ENCODE measurements at regions not wholly inside any gene's neighbourhood (a gene's known extent, or its start where the extent isn't known, plus 50 kb on each side); places are given as distances from the start of the nearest gene placed in this dataset.

- no peaks in the 10 kb centered on the region for H3K79me2 ChIP-seq (ENCODE audit: control insufficient read depth in 1 of 2, insufficient read depth in 2 of 2, low read length in 2 of 2)
- DNase-seq (ENCODE audit: low read depth in 1 of 2, low spot score in 2 of 2) (no peak), FAIRE-seq (no peak)
- no peak overlapping the region for H3K4me2 ChIP-seq (ENCODE audit: insufficient read depth in 1 of 2, low read depth in 2 of 2, low read length in 2 of 2)
- H3K36me3 ChIP-seq (ENCODE audit: control insufficient read depth in 2 of 4, insufficient read depth in 4 of 4, low read length in 3 of 4): no peaks in the 10 kb centered on the region
- CTCF ChIA-PET (ENCODE audit: partially characterized antibody): no interaction called here
- no peak overlapping the region for H3K27ac ChIP-seq (ENCODE audit: low read depth, low read length)
- no peak overlapping the region; the same call in 1 of the 2 replicates for H2AFZ ChIP-seq (ENCODE audit: low read length)
- H4K91ac ChIP-seq (replicated peaks; ENCODE audit: insufficient read length, low read length): no peak overlapping the region
- POLR2A ChIA-PET (ENCODE audit: partially characterized antibody): no interaction called here
- no peaks in the 10 kb centered on the region for H3K27me3 ChIP-seq (replicated peaks in 1 of 4; ENCODE audit: control insufficient read depth in 3 of 4, extremely low read depth in 1 of 4, insufficient read depth in 3 of 4, low read length in 3 of 4)
- H2BK15ac ChIP-seq (ENCODE audit: low read length): no peak overlapping the region
- no peak overlapping the region for H2BK5ac ChIP-seq (ENCODE audit: low read depth, low read length)
- H3K4me3 ChIP-seq (ENCODE audit: extremely low read depth in 1 of 4, insufficient read depth in 2 of 4, low read depth in 3 of 4, low read length in 4 of 4): no peak overlapping the region
- WGBS, 2 experiments (ENCODE audit: extremely low coverage in 1 of 2, insufficient coverage in 1 of 2, insufficient read length in 1 of 2, insufficient replicate concordance in 2 of 2, low coverage in 1 of 2, low lambda C conversion rate in 2 of 2, missing lambda C conversion rate in 1 of 2): 92% methylated on average over 2 of the region's 2 CpGs; no CpG with 5 or more reads in 1 of the 2 experiments
- no peak overlapping the region for H3K18ac ChIP-seq (ENCODE audit: extremely low read depth, low read length)
- H4K20me1 ChIP-seq (replicated peaks in 1 of 2; ENCODE audit: control insufficient read depth in 1 of 2, insufficient read depth in 2 of 2, low read length in 2 of 2): no peaks in the 10 kb centered on the region
- no peak overlapping the region for H4K5ac ChIP-seq (ENCODE audit: insufficient read length, low read depth, low read length)
- 0 out of 2 replicates have a peak, but pooled peaks cover 2% of the 10 kb centered on the region for H3K23me2 ChIP-seq (ENCODE audit: low read depth, low read length)
- H2BK20ac ChIP-seq (ENCODE audit: low read length): no peak overlapping the region
- no peaks in the 10 kb centered on the region for H3K4me1 ChIP-seq (replicated peaks in 1 of 4; ENCODE audit: control insufficient read depth in 3 of 4, insufficient read depth in 4 of 4, low read length in 3 of 4)
- no peak overlapping the region for H3K4ac ChIP-seq (replicated peaks; ENCODE audit: insufficient read length, low read depth, low read length)
- H3K56ac ChIP-seq (replicated peaks; ENCODE audit: insufficient read length, low read depth, low read length): no peak overlapping the region
- H4K8ac ChIP-seq (ENCODE audit: extremely low read depth, insufficient read depth, low read length): no peak overlapping the region
- H3K14ac ChIP-seq (ENCODE audit: insufficient read length): no peak overlapping the region
- H3K9me3 ChIP-seq (ENCODE audit: insufficient read depth in 2 of 2, low read depth in 1 of 2, low read length in 1 of 2): no peaks in the 10 kb centered on the region; a peak in 2 of 4 replicates
- H2BK120ac ChIP-seq (replicated peaks; ENCODE audit: low read depth, low read length): no peak overlapping the region
- no peak overlapping the region for H2BK12ac ChIP-seq (ENCODE audit: low read depth, low read length)
- H3K9ac ChIP-seq (replicated peaks in 1 of 4; ENCODE audit: extremely low read depth in 1 of 4, low read depth in 3 of 4, low read length in 3 of 4): no peak overlapping the region
- no peaks in the 10 kb centered on the region for H3K79me1 ChIP-seq (ENCODE audit: low read depth, low read length)
- no peak overlapping the region for H3K23ac ChIP-seq (ENCODE audit: insufficient read length)
- H2AK5ac ChIP-seq (ENCODE audit: low read depth, low read length): no peak overlapping the region
- TF ChIP-seq JUND (IDR thresholded peaks at IDR 0.05; ENCODE audit: low read length): no peak
- no peak for TF ChIP-seq HDAC2 (IDR thresholded peaks at IDR 0.05; ENCODE audit: borderline replicate concordance in 1 of 2, low read depth in 2 of 2, low read length in 2 of 2)
- TF ChIP-seq SIX5 (IDR thresholded peaks at IDR 0.05; ENCODE audit: low read depth, low read length): no peak
- TF ChIP-seq EP300 (IDR thresholded peaks at IDR 0.05; ENCODE audit: borderline replicate concordance in 1 of 2, low read depth in 2 of 2, low read length in 2 of 2): no peak
- TF ChIP-seq MAX (IDR thresholded peaks at IDR 0.05): no peak
- no peak for TF ChIP-seq RAD21 (IDR thresholded peaks at IDR 0.05 in 1 of 2, conservative IDR thresholded peaks at IDR 0.05 in 1 of 2; ENCODE audit: low read depth in 2 of 2, low read length in 2 of 2)
- no peak for TF ChIP-seq SUZ12 (IDR thresholded peaks at IDR 0.05; ENCODE audit: low read length)
- no peak for TF ChIP-seq TCF12 (IDR thresholded peaks at IDR 0.05; ENCODE audit: low read depth, low read length)
These were observed 221.4 kb upstream of the SEMA3C start for GRCh38 chr7:81140252-81140651.
